ENCODE measurements at regions not wholly inside any gene's neighbourhood (a gene's known extent, or its start where the extent isn't known, plus 50 kb on each side); places are given as distances from the start of the nearest gene placed in this dataset.

DNA sequence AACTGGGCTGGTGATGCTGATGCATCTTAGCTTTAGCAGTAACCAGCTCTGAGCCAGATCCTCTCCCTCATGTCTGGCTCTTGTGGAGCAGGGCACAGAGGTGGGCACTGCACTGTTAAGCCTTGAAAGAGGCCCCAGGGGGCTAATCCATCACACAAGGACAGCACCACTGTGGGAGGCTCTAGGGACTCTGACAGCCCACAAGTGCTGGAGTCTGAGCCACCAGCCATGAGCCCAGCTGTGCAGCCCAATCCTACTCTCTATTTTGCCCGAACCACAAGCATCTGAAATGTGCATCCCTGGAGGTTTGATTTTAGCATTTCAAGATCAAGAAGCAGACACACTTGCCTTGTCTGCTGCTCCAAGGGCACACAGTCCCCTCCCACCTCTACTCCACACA is 407.1 kb upstream of the TRPC7 start:
- 19 to 20% methylated on average over 1 of the region's 1 CpG for WGBS, 2 experiments (ENCODE audit: low coverage in 1 of 2, low lambda C conversion rate in 2 of 2, missing lambda C conversion rate in 2 of 2)
- in situ Hi-C loops (cut with MboI) = loop anchor here (25.0 kb wide), 1 partner anchor 885 kb away; the partner anchor contains the start of gene IL9
- Histone ChIP-seq H3K9ac (no peak overlapping the region), H3K4me3 (no peak overlapping the region), H3K9me3 (ENCODE audit: low read depth) (no peaks in the 10 kb centered on the region), H3K9me2 (ENCODE audit: insufficient read depth) (no peaks in the 10 kb centered on the region), H3K27ac (no peak overlapping the region), H2AFZ (no peak overlapping the region), H3K79me2 (ENCODE audit: insufficient read depth) (no peaks in the 10 kb centered on the region), H3K4me1 (ENCODE audit: insufficient read depth) (peaks cover 7% of the 10 kb centered on the region; the same call in 1 of the 2 replicates), H3F3A (ENCODE audit: insufficient read depth) (no peaks in the 10 kb centered on the region), H3K27me3 (replicated peaks; ENCODE audit: insufficient read depth) (peaks cover 15% of the 10 kb centered on the region; the same call in 1 of the 2 replicates), H3K36me3 (ENCODE audit: low read depth) (no peaks in the 10 kb centered on the region), H4K20me1 (ENCODE audit: insufficient read depth) (no peaks in the 10 kb centered on the region), H3K4me2 (ENCODE audit: unreplicated experiment) (no peak overlapping the region)
- no peak for DNase-seq
- TF ChIP-seq EZH2 (IDR thresholded peaks at IDR 0.05; ENCODE audit: insufficient read depth, poor library complexity, severe bottlenecking) = no peak
- TF ChIP-seq EZH2phosphoT487 (IDR thresholded peaks at IDR 0.05; ENCODE audit: insufficient read depth, low read depth) = no peak

DNA sequence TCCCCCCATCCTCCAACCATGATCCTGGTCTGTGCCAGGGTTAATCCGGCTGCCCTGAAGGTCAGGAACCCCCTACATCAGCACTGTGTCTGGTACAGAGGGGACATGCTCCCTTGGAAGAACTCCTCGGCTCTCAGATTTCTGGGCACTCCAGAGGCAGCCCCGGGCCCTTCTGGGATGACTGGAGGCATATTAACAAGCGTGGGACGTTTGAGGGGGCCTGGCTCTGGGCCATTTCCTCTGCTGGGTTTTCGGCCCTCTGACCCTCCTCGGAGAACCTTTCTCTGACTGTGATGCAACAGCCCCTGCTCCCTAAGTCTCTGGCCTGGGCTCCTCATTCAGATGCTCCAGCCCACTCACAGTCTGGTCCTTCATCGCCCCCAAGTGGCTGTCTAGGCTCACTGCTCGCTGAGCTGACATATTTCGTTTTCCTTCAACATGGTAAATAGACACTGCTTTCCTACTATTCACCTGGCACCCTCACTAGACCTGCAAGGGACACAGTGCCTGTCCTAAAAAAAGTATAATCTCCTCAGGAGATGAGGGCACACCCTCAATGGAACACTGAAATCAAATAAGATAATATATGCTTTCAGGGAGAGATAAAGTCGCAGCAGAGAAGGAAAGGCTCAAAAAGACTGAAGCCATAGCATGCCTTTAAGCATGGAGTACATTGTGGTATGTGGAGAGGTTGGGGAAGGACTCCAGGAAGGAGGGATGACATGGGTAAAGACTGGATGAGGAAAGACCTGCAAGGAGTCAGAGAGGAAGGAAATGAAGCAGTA is 404.7 kb upstream of the TRPC7 start:
- no peak overlapping the region for H2AFZ ChIP-seq
- WGBS, 2 experiments (ENCODE audit: low coverage in 1 of 2, low lambda C conversion rate in 2 of 2, missing lambda C conversion rate in 2 of 2) = 19 to 20% methylated on average over 11 of the region's 11 CpGs
- in situ Hi-C loops (cut with MboI) = loop anchor here (5.0 to 25.0 kb wide), 2 partner anchors 523 to 883 kb away; partner anchors contain the start of gene IL9

DNA sequence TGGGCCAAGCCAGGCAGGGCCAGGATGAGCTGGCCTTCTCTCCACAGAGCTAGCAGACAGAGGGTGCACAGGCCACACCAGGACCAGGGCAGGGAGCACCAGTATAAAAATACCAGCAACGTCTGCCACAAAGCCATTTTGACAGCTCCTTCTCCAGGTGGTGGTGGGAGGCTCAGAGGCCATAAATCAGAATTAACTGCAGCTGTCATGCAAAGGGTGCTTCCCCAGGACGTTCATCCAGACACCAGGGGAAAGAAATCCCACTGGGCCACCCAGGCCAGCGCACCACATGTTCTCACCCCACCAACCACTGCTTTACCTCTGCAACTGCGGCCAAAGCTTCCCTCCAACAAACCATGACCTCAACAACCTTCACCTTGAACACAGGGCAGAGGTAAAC is 403.7 kb upstream of the TRPC7 start:
- H3K9me2 ChIP-seq (ENCODE audit: insufficient read depth) = no peaks in the 10 kb centered on the region
- no peak overlapping the region for H3K9ac ChIP-seq
- H3F3A ChIP-seq (ENCODE audit: insufficient read depth) = no peaks in the 10 kb centered on the region
- no peaks in the 10 kb centered on the region for H4K20me1 ChIP-seq (ENCODE audit: insufficient read depth)
- DNase-seq = no peak
- H3K36me3 ChIP-seq (ENCODE audit: low read depth) = no peaks in the 10 kb centered on the region
- peaks cover 19% of the 10 kb centered on the region; the same call in 1 of the 2 replicates for H3K27me3 ChIP-seq (replicated peaks; ENCODE audit: insufficient read depth)
- no peaks in the 10 kb centered on the region for H3K79me2 ChIP-seq (ENCODE audit: insufficient read depth)
- in situ Hi-C loops (cut with MboI) = loop anchor here (5.0 to 25.0 kb wide), 2 partner anchors 522 to 882 kb away; partner anchors contain the start of gene IL9
- no peak overlapping the region for H3K4me3 ChIP-seq
- no peak overlapping the region for H3K4me2 ChIP-seq (ENCODE audit: unreplicated experiment)
- no peak overlapping the region for H2AFZ ChIP-seq
- H3K9me3 ChIP-seq (ENCODE audit: low read depth) = no peaks in the 10 kb centered on the region
- no peaks in the 10 kb centered on the region for H3K4me1 ChIP-seq (ENCODE audit: insufficient read depth)
- WGBS, 2 experiments (ENCODE audit: low coverage in 1 of 2, low lambda C conversion rate in 2 of 2, missing lambda C conversion rate in 2 of 2) = 65 to 74% methylated on average over 4 of the region's 4 CpGs
- no peak for TF ChIP-seq EZH2 (IDR thresholded peaks at IDR 0.05; ENCODE audit: insufficient read depth, poor library complexity, severe bottlenecking)
- TF ChIP-seq EZH2phosphoT487 (IDR thresholded peaks at IDR 0.05; ENCODE audit: insufficient read depth, low read depth) = no peak
- H3K27ac ChIP-seq = no peak overlapping the region

More for the DNA sequence above, 404.7 kb upstream of the TRPC7 start:
- H3K9me2 ChIP-seq (ENCODE audit: insufficient read depth) = no peaks in the 10 kb centered on the region
- H3K79me2 ChIP-seq (ENCODE audit: insufficient read depth) = no peaks in the 10 kb centered on the region
- H3K4me2 ChIP-seq (ENCODE audit: unreplicated experiment) = no peak overlapping the region
- no peaks in the 10 kb centered on the region for H3K9me3 ChIP-seq (ENCODE audit: low read depth)
- DNase-seq = peak; percentile 83
- no peaks in the 10 kb centered on the region for H3F3A ChIP-seq (ENCODE audit: insufficient read depth)
- TF ChIP-seq EZH2 (IDR thresholded peaks at IDR 0.05; ENCODE audit: insufficient read depth, poor library complexity, severe bottlenecking) = no peak
- H3K4me3 ChIP-seq = no peak overlapping the region
- H3K4me1 ChIP-seq (ENCODE audit: insufficient read depth) = no peaks in the 10 kb centered on the region
- peaks cover 15% of the 10 kb centered on the region; the same call in 1 of the 2 replicates for H3K27me3 ChIP-seq (replicated peaks; ENCODE audit: insufficient read depth)
- no peak overlapping the region for H3K9ac ChIP-seq
- no peaks in the 10 kb centered on the region for H3K36me3 ChIP-seq (ENCODE audit: low read depth)
- H4K20me1 ChIP-seq (ENCODE audit: insufficient read depth) = no peaks in the 10 kb centered on the region
- no peak overlapping the region for H3K27ac ChIP-seq

DNA sequence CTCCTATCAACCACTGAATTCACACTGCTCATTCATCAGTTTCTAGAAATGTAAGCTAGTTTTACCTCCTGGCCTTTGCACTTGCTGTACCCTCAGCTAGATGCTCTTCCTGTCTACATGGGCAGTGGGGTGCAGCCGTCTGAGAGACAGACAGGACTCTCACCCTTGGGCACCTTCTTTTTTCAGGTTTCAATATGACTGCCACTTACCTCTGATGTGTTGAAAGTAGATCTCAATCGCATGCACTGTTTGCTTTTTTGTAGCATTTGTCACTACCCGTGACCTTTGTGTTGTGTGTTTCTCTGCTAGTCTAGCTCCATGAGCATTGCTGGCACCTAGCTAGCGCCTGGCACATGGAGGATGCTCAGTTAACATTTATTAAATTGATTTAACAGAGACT is 403.1 kb upstream of the TRPC7 start:
- Histone ChIP-seq H3K27ac (no peak overlapping the region), H3K79me2 (ENCODE audit: insufficient read depth) (no peaks in the 10 kb centered on the region), H3K27me3 (replicated peaks; ENCODE audit: insufficient read depth) (peaks cover 19% of the 10 kb centered on the region; the same call in 1 of the 2 replicates), H3K9me3 (ENCODE audit: low read depth) (no peaks in the 10 kb centered on the region), H3K4me3 (no peak overlapping the region), H3K4me2 (ENCODE audit: unreplicated experiment) (no peak overlapping the region), H4K20me1 (ENCODE audit: insufficient read depth) (no peaks in the 10 kb centered on the region), H2AFZ (no peak overlapping the region), H3F3A (ENCODE audit: insufficient read depth) (no peaks in the 10 kb centered on the region), H3K36me3 (ENCODE audit: low read depth) (no peaks in the 10 kb centered on the region), H3K9me2 (ENCODE audit: insufficient read depth) (no peaks in the 10 kb centered on the region), H3K9ac (no peak overlapping the region), H3K4me1 (ENCODE audit: insufficient read depth) (no peaks in the 10 kb centered on the region)
- no peak for DNase-seq
- in situ Hi-C loops (cut with MboI) = loop anchor here (5.0 to 25.0 kb wide), 2 partner anchors 521 to 881 kb away; partner anchors contain the start of gene IL9
- 58 to 67% methylated on average over 4 of the region's 4 CpGs for WGBS, 2 experiments (ENCODE audit: low coverage in 1 of 2, low lambda C conversion rate in 2 of 2, missing lambda C conversion rate in 2 of 2)
- TF ChIP-seq EZH2phosphoT487 (IDR thresholded peaks at IDR 0.05; ENCODE audit: insufficient read depth, low read depth) = no peak
- TF ChIP-seq EZH2 (IDR thresholded peaks at IDR 0.05; ENCODE audit: insufficient read depth, poor library complexity, severe bottlenecking) = no peak
